HG03565 (cell line): ENCODE measurements at regions not wholly inside any gene's neighbourhood (a gene's known extent, or its start where the extent isn't known, plus 50 kb on each side); places are given as distances from the start of the nearest gene placed in this dataset.
A peak's percentile ranks its signal among the peaks of the same experiment; 100 is the strongest.
"Not testable (repeated sequence)": the region's sequence is repeated elsewhere in the genome, so short reads cannot be mapped to it uniquely, and the experiment has no call there.

Source experiments
- ATAC-seq: cut with Tn5 transposase; IDR thresholded peaks from one replicate; pipeline ENCODE4 v1.9.1; 2021; ENCODE audit warnings: mild to moderate bottlenecking, moderate library complexity; ENCODE audit not compliant: unreplicated experiment

- ATAC-seq = not testable (repeated sequence)
Observed at GRCh38 chr1:219863816-219864215, 64.5 kb downstream of the SLC30A10 start.

GRCh38 chr1:219862366-219862765, 66.0 kb downstream of the SLC30A10 start:
- ATAC-seq = no peak

GRCh38 chr1:219858980-219859379, 69.4 kb downstream of the SLC30A10 start:
- no peak for ATAC-seq

- ATAC-seq = no peak
Observed at GRCh38 chr1:219847215-219847855, 81.0 kb downstream of the SLC30A10 start.

- not testable (repeated sequence) for ATAC-seq
Observed at GRCh38 chr1:219839595-219839994, 88.8 kb downstream of the SLC30A10 start.

GRCh38 chr1:219837994-219838294, 90.4 kb downstream of the SLC30A10 start:
- no peak for ATAC-seq

GRCh38 chr1:219837274-219837993, 90.9 kb downstream of the SLC30A10 start:
- peak; percentile 68 for ATAC-seq

GRCh38 chr1:219834314-219834917, 93.9 kb downstream of the SLC30A10 start:
- ATAC-seq = no peak

GRCh38 chr1:219833214-219833815, 95.0 kb downstream of the SLC30A10 start:
- no peak for ATAC-seq

GRCh38 chr1:219826290-219826689, 102.1 kb downstream of the SLC30A10 start:
- no peak for ATAC-seq

- ATAC-seq = no peak
Observed at GRCh38 chr1:219825355-219825754, 103.0 kb downstream of the SLC30A10 start.

GRCh38 chr1:219824338-219824737, 104.0 kb downstream of the SLC30A10 start:
- no peak for ATAC-seq

GRCh38 chr1:219820551-219820950, 107.8 kb downstream of the SLC30A10 start:
- ATAC-seq = no peak

- ATAC-seq = no peak
Observed at GRCh38 chr1:219817914-219818313, 110.4 kb downstream of the SLC30A10 start.

- no peak for ATAC-seq
Observed at GRCh38 chr1:219813294-219813693, 115.1 kb downstream of the SLC30A10 start.

GRCh38 chr1:219812491-219813203, 115.7 kb downstream of the SLC30A10 start:
- peak; percentile 94 for ATAC-seq

- no peak for ATAC-seq
Observed at GRCh38 chr1:219812086-219812485, 116.3 kb downstream of the SLC30A10 start.

- no peak for ATAC-seq
Observed at GRCh38 chr1:219810451-219810850, 117.9 kb downstream of the SLC30A10 start.

- no peak for ATAC-seq
Observed at GRCh38 chr1:219808790-219809189, 119.6 kb downstream of the SLC30A10 start.

- no peak for ATAC-seq
Observed at GRCh38 chr1:219806642-219807041, 121.7 kb downstream of the SLC30A10 start.

- no peak for ATAC-seq
Observed at GRCh38 chr1:219806020-219806419, 122.3 kb downstream of the SLC30A10 start.
